GM12878 (cell line): ENCODE measurements at regions not wholly inside any gene's neighbourhood (a gene's known extent, or its start where the extent isn't known, plus 50 kb on each side); places are given as distances from the start of the nearest gene placed in this dataset.

Experiments
- ATAC-seq: fragments of 200-7000 bp; cut with Tn5 transposase; 3 replicates; pipeline ENCODE4 v1.9.1; 2020; ENCODE audit warnings: mild to moderate bottlenecking, moderate library complexity
- BruUV-seq: library from RNA; stranded (reverse); fragments of 400-500 nt; replicated peaks from 2 replicates; lab custom pipeline; 2021; lab: Mats Ljungman, UMichigan
- CTCF ChIA-PET: fragments of 300-600 bp; sonication (Branson Sonifier 250); formaldehyde crosslinking; extraction: SDS; loops from one replicate; lab custom pipeline; 2021; ENCODE audit warnings: inconsistent platforms; lab: Yijun Ruan, JAX
- POLR2A ChIA-PET: fragments of 350-600 bp; formaldehyde crosslinking; extraction: SDS; loops from one replicate; lab custom pipeline; 2021; ENCODE audit warnings: inconsistent platforms; lab: Charles Lee
- RAD21 ChIA-PET: fragments of 300-600 bp; sonication (Branson Sonifier 250); formaldehyde crosslinking; loops from one replicate; lab custom pipeline; 2023; ENCODE audit warnings: antibody characterized with exemption; ENCODE audit not compliant: unreplicated experiment; lab: Charles Lee
- SMC1A ChIA-PET: fragments of 300-600 bp; sonication (Branson Sonifier 250); formaldehyde crosslinking; loops from one replicate; lab custom pipeline; 2023; ENCODE audit not compliant: unreplicated experiment, uncharacterized antibody; lab: Charles Lee
- DNase-seq: peaks from one replicate; pipeline ENCODE4 v3.0.0-alpha.2; 2011; ENCODE audit warnings: low read depth, low spot score
- FAIRE-seq: peaks from 3 replicates; lab custom pipeline; 2011; peaks lifted over from hg19 to GRCh38; lab: Jason Lieb, UNC
- H2AFZ ChIP-seq: 2 replicates; pipeline ENCODE4 v1.6.0; 2011; ENCODE audit warnings: low read depth, low read length, control low read depth; ENCODE audit not compliant: control insufficient read depth
- H3K27ac ChIP-seq: 2 replicates; pipeline ENCODE4 v1.5.1; 2011; ENCODE audit warnings: control low read depth; ENCODE audit not compliant: control insufficient read depth, insufficient read depth
- H3K27me3 ChIP-seq, 2 experiments: replicated peaks in 1 of 2; 2 replicates each; pipeline versions ENCODE4 v1.6.0 to v1.6.1; 2011; ENCODE audit warnings: low read length in 1 of 2; ENCODE audit not compliant: control insufficient read depth in 2 of 2, insufficient read depth in 2 of 2
- H3K36me3 ChIP-seq, 2 experiments: 2 replicates each; pipeline ENCODE4 v1.5.1; 2011; ENCODE audit warnings: low read length in 1 of 2; ENCODE audit not compliant: control insufficient read depth in 2 of 2, insufficient read depth in 2 of 2
- H3K4me1 ChIP-seq: 2 replicates; pipeline ENCODE4 v1.6.1; 2011; ENCODE audit warnings: mild to moderate bottlenecking, low read length, moderate library complexity, mixed read lengths; ENCODE audit not compliant: control insufficient read depth, insufficient read depth
- H3K4me2 ChIP-seq: 2 replicates; pipeline ENCODE4 v1.6.0; 2011; ENCODE audit warnings: control low read depth; ENCODE audit not compliant: control insufficient read depth, insufficient read depth
- H3K4me3 ChIP-seq: fragments of 200-600 bp; sonication (generic); 2 replicates; pipeline ENCODE4 v1.5.1; 2016
- H3K79me2 ChIP-seq: 2 replicates; pipeline ENCODE4 v1.6.0; 2011; ENCODE audit warnings: low read length; ENCODE audit not compliant: control insufficient read depth, insufficient read depth
- H3K9ac ChIP-seq: 2 replicates; pipeline ENCODE4 v1.8.0; 2011; ENCODE audit warnings: low read length, control low read depth, mixed read lengths; ENCODE audit not compliant: control insufficient read depth, insufficient read depth
- H3K9me3 ChIP-seq: replicated peaks from 3 replicates; pipeline ENCODE4 v1.5.1; 2011; ENCODE audit warnings: mild to moderate bottlenecking, low read length; ENCODE audit not compliant: control insufficient read depth, insufficient read depth
- H4K20me1 ChIP-seq: 2 replicates; pipeline ENCODE4 v1.6.0; 2011; ENCODE audit not compliant: control insufficient read depth, insufficient read depth
- ASH2L ChIP-seq: fragments of 300-600, 200-600 bp; sonication (generic); IDR thresholded peaks from 2 replicates; pipeline ENCODE4 v1.6.1; 2017; ENCODE audit warnings: low read depth, mild to moderate bottlenecking, borderline replicate concordance
- EED ChIP-seq: sonication (generic); IDR thresholded peaks from 2 replicates; pipeline ENCODE4 v1.6.1; 2016; ENCODE audit warnings: antibody characterized with exemption, low read depth
- NBN ChIP-seq: fragments of 450-650 bp; IDR thresholded peaks from 2 replicates; pipeline ENCODE4 v1.6.1; 2016
- RAD21 ChIP-seq: IDR thresholded peaks from 2 replicates; pipeline ENCODE4 v1.6.1; 2011; ENCODE audit warnings: mild to moderate bottlenecking, low read depth, low read length, moderate library complexity; ENCODE audit not compliant: insufficient read depth
- SMC3 ChIP-seq: IDR thresholded peaks from 2 replicates; pipeline ENCODE4 v1.6.1; 2011; ENCODE audit warnings: low read length, improper control_type of control experiment, borderline replicate concordance
- TAF1 ChIP-seq: IDR thresholded peaks from 2 replicates; pipeline ENCODE4 v1.6.1; 2011; ENCODE audit warnings: mild to moderate bottlenecking, low read depth, low read length, borderline replicate concordance
- WGBS: methylation state at CpG from one replicate; pipeline ENCODE4 v1.1.6; 2016; ENCODE audit warnings: low lambda C conversion rate; ENCODE audit not compliant: insufficient replicate concordance, insufficient coverage; ENCODE audit errors: missing lambda C conversion rate; 5-methylcytosine and 5-hydroxymethylcytosine counted together
- in situ Hi-C: fragments of 300-500 bp; cut with MboI; formaldehyde crosslinking; loops from 9 replicates; pipeline ENCODE4 v1.14.3; 2018; ENCODE audit warnings: mixed read lengths
- intact Hi-C: fragments of 100-400 bp; cut with micrococcal nuclease; formaldehyde crosslinking; loops from one replicate; pipeline ENCODE4 v1.14.2; 2022; ENCODE audit not compliant: unreplicated experiment
- TF ChIP-seq, protein P1 (sequence below), 3 experiments: IDR thresholded peaks in 2 of 3; conservative IDR thresholded peaks in 1 of 3; 2 replicates each; pipeline ENCODE4 v1.5.1; 2011; ENCODE audit warnings: low read depth in 3 of 3, low read length in 3 of 3, mild to moderate bottlenecking in 3 of 3, control low read depth in 2 of 3, moderate library complexity in 2 of 3, inconsistent platforms in 1 of 3, mixed read lengths in 1 of 3; ENCODE audit not compliant: control insufficient read depth in 2 of 3, insufficient read depth in 1 of 3; ENCODE audit errors: extremely low read depth in 1 of 3
- TF ChIP-seq, protein P2 (sequence below): IDR thresholded peaks from 2 replicates; pipeline ENCODE4 v1.6.1; 2012; ENCODE audit warnings: low read length, inconsistent platforms

DNA sequence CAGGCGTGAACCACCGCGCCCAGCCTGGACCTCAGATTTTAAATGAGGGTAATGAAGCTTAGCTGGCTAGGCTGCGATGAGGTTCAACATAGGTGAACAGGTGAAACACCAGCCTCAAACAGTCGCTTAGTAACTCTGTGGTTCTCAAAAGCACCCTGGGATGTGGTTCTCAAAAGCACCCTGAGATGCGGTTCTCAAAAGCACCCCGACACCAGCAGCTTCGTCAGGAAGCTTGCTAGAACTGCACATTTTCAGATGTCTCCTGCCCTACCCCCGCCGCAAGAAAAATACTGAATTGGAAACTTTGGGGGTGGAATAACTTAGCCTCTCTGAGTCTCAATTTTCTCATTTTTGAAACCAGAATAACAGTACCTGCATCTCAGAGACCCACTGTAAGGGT lies 86.7 kb upstream of the XYLT1 start:
- Histone ChIP-seq H3K79me2 (no peaks in the 10 kb centered on the region), H3K4me3 (no peak overlapping the region), H3K9ac (no peak overlapping the region), H3K36me3 (no peaks in the 10 kb centered on the region), H3K27me3 (no peaks in the 10 kb centered on the region; a peak in 2 of 4 replicates), H2AFZ (no peak overlapping the region), H3K4me1 (peaks cover 7% of the 10 kb centered on the region; the same call in 1 of the 2 replicates), H3K9me3 (no peaks in the 10 kb centered on the region), H3K4me2 (no peak overlapping the region), H3K27ac (no peak overlapping the region), H4K20me1 (no peaks in the 10 kb centered on the region)
- POLR2A ChIA-PET = no interaction called here
- SMC1A ChIA-PET = interaction anchor here (0.9 to 1.3 kb wide), 3 partner anchors 17 to 22 kb away, joined by 3 read pairs; no protein-coding TSS in a partner anchor
- CTCF ChIA-PET = interaction anchor here (0.7 to 3.2 kb wide), 5 partner anchors 9 to 198 kb away, joined by 3 to 33 read pairs (median 4); no protein-coding TSS in a partner anchor
- BruUV-seq = no TSS peak
- 80% methylated on average over 10 of the region's 10 CpGs for WGBS
- TF ChIP-seq EED = no peak
- ATAC-seq (no peak), FAIRE-seq (no peak), DNase-seq (no peak)
- in situ Hi-C loops (loop anchor here (25.0 kb wide), 1 partner anchor 1205 kb away; no protein-coding TSS in a partner anchor), intact Hi-C loops (loop anchor here (10.0 kb wide), 1 partner anchor 57 kb away; no protein-coding TSS in a partner anchor)
- RAD21 ChIA-PET = interaction anchor here (0.7 to 1.2 kb wide), 3 partner anchors 21 to 1202 kb away, joined by 3 read pairs; no protein-coding TSS in a partner anchor

DNA sequence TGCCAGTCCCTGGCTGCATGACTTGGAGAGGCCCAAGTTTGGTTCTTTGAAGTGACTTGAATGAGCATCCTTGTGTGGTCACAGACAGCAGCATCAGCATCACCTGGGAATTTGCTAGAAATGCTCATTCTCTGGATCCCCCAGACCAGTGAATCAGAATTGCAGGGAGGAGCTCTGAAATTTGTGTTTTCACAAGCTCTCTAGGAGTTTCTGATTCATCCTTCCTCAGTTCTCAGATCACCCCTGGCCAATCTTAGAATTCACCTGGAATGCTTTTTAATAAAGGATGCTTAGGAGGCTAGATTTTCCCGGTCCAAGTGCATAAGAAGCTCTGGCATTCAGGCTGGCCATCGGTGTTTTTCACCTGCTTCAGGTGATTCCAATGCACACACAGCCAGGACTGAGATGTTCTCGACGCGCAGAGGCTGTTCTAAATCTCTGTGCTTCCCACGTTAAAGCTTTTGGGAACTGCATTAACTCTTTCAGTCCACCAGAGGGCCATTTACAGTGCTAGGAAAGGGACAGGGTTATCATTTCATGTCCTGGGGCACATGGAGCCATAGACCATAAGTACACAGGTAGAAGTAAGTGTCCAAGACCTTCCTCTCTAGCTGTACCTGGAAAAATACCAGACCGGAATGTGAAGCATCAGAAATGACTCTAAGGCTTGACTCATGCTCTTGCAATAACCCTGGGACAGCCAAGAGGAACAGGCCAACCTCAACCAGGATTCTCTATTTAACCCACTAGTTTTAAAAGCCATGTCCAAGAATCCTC lies 85.7 kb upstream of the XYLT1 start:
- Histone ChIP-seq H3K4me2 (no peak overlapping the region), H4K20me1 (no peaks in the 10 kb centered on the region), H3K9ac (no peak overlapping the region), H3K36me3 (no peaks in the 10 kb centered on the region), H3K79me2 (no peaks in the 10 kb centered on the region), H3K4me3 (no peak overlapping the region), H3K27me3 (no peaks in the 10 kb centered on the region; a peak in 2 of 4 replicates), H2AFZ (no peak overlapping the region), H3K9me3 (no peaks in the 10 kb centered on the region), H3K27ac (no peak overlapping the region), H3K4me1 (peaks cover 7% of the 10 kb centered on the region; the same call in 1 of the 2 replicates)
- ChIA-PET CTCF (interaction anchor here (0.8 to 3.2 kb wide), 6 partner anchors 15 to 78 kb away, joined by 3 to 33 read pairs (median 4); no protein-coding TSS in a partner anchor), RAD21 (interaction anchor here (1.0 kb wide), 1 partner anchor 22 kb away, joined by 3 read pairs; no protein-coding TSS in a partner anchor), SMC1A (interaction anchor here (1.2 to 1.3 kb wide), 4 partner anchors 10 to 22 kb away, joined by 3 to 5 read pairs (median 5); no protein-coding TSS in a partner anchor), POLR2A (no interaction called here)
- intact Hi-C loops = loop anchor here (10.0 kb wide), 1 partner anchor 58 kb away; no protein-coding TSS in a partner anchor
- BruUV-seq = no TSS peak
- DNase-seq = no peak
- no peak for FAIRE-seq
- in situ Hi-C loops = loop anchor here (25.0 kb wide), 1 partner anchor 1206 kb away; no protein-coding TSS in a partner anchor
- WGBS = 28% methylated on average over 7 of the region's 7 CpGs
- TF ChIP-seq, protein P1, sequence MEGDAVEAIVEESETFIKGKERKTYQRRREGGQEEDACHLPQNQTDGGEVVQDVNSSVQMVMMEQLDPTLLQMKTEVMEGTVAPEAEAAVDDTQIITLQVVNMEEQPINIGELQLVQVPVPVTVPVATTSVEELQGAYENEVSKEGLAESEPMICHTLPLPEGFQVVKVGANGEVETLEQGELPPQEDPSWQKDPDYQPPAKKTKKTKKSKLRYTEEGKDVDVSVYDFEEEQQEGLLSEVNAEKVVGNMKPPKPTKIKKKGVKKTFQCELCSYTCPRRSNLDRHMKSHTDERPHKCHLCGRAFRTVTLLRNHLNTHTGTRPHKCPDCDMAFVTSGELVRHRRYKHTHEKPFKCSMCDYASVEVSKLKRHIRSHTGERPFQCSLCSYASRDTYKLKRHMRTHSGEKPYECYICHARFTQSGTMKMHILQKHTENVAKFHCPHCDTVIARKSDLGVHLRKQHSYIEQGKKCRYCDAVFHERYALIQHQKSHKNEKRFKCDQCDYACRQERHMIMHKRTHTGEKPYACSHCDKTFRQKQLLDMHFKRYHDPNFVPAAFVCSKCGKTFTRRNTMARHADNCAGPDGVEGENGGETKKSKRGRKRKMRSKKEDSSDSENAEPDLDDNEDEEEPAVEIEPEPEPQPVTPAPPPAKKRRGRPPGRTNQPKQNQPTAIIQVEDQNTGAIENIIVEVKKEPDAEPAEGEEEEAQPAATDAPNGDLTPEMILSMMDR (IDR thresholded peaks at IDR 0.05 in 2 of 3, conservative IDR thresholded peaks at IDR 0.05 in 1 of 3; ENCODE audit: control insufficient read depth in 2 of 3, extremely low read depth in 1 of 3, insufficient read depth in 1 of 3, low read depth in 3 of 3, low read length in 3 of 3) = peak; percentile 51 to 67 (median 62)
- TF ChIP-seq RAD21 (peak; percentile 49), SMC3 (peak; percentile 50; the same call in 1 of the 2 replicates), NBN (no peak), TAF1 (no peak), ASH2L (no peak)
- TF ChIP-seq, protein P2, sequence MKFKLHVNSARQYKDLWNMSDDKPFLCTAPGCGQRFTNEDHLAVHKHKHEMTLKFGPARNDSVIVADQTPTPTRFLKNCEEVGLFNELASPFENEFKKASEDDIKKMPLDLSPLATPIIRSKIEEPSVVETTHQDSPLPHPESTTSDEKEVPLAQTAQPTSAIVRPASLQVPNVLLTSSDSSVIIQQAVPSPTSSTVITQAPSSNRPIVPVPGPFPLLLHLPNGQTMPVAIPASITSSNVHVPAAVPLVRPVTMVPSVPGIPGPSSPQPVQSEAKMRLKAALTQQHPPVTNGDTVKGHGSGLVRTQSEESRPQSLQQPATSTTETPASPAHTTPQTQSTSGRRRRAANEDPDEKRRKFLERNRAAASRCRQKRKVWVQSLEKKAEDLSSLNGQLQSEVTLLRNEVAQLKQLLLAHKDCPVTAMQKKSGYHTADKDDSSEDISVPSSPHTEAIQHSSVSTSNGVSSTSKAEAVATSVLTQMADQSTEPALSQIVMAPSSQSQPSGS = no peak
- ATAC-seq = peak; percentile 82
